Naive B cell (primary cell): ENCODE measurements at regions not wholly inside any gene's neighbourhood (a gene's known extent, or its start where the extent isn't known, plus 50 kb on each side); places are given as distances from the start of the nearest gene placed in this dataset.
A peak's percentile ranks its signal among the peaks of the same experiment; 100 is the strongest.
"Not testable (repeated sequence)": the region's sequence is repeated elsewhere in the genome, so short reads cannot be mapped to it uniquely, and the experiment has no call there.

Experiments
- ATAC-seq, 2 donors: fragments of 150-1000 bp; cut with Tn5 transposase; 2 replicates each; pipeline ENCODE4 v1.10.0; 2021; ENCODE audit warnings: low read depth in 2 of 2, mild to moderate bottlenecking in 2 of 2, moderate library complexity in 2 of 2
- DNase-seq: peaks from one replicate; pipeline ENCODE4 v3.0.0; 2022
- H3K27ac Mint-ChIP-seq, 6 donors: one replicate each; pipeline ENCODE4 v1.8.0; 2020 to 2022; ENCODE audit warnings: mild to moderate bottlenecking in 6 of 6, mixed read lengths in 6 of 6, moderate library complexity in 5 of 6, inconsistent platforms in 2 of 6
- H3K27me3 Mint-ChIP-seq, 3 donors: one replicate each; pipeline ENCODE4 v1.8.0; 2021 to 2022; ENCODE audit warnings: mixed read lengths in 3 of 3, mild to moderate bottlenecking in 1 of 3
- H3K36me3 Mint-ChIP-seq, 2 donors: one replicate each; pipeline ENCODE4 v1.8.0; 2020 to 2022; ENCODE audit warnings: mixed read lengths in 2 of 2, inconsistent platforms in 1 of 2, mild to moderate bottlenecking in 1 of 2
- H3K4me1 Mint-ChIP-seq, 3 donors: one replicate each; pipeline ENCODE4 v1.8.0; 2020 to 2022; ENCODE audit warnings: mixed read lengths in 3 of 3, inconsistent platforms in 1 of 3, mild to moderate bottlenecking in 1 of 3, moderate library complexity in 1 of 3
- H3K4me3 Mint-ChIP-seq, 8 donors: one replicate each; pipeline ENCODE4 v1.8.0; 2020 to 2022; ENCODE audit warnings: mild to moderate bottlenecking in 8 of 8, mixed read lengths in 8 of 8, moderate library complexity in 8 of 8, inconsistent platforms in 2 of 8
- H3K9me3 Mint-ChIP-seq, 7 donors: one replicate each; pipeline ENCODE4 v1.8.0; 2020 to 2022; ENCODE audit warnings: mixed read lengths in 7 of 7, mild to moderate bottlenecking in 5 of 7, inconsistent platforms in 2 of 7, moderate library complexity in 1 of 7

GRCh38 chr2:49693961-49694360, 539.6 kb upstream of the FSHR start:
- DNase-seq: no peak
- H3K27ac Mint-ChIP-seq: peak overlapping the region in 1 of 6 donors; percentile 15
- H3K4me1 Mint-ChIP-seq: no peaks in the 10 kb centered on the region
- H3K4me3 Mint-ChIP-seq: no peak overlapping the region
- ATAC-seq: no peak
- H3K27me3 Mint-ChIP-seq: no peaks in the 10 kb centered on the region
- H3K9me3 Mint-ChIP-seq: peaks cover 0 to 7% (median 5%) of the 10 kb centered on the region in 7 donors
- no peaks in the 10 kb centered on the region for H3K36me3 Mint-ChIP-seq

GRCh38 chr2:49692022-49692421, 537.7 kb upstream of the FSHR start:
- H3K27me3 Mint-ChIP-seq, H3K36me3 Mint-ChIP-seq, H3K4me3 Mint-ChIP-seq, H3K27ac Mint-ChIP-seq, H3K4me1 Mint-ChIP-seq, DNase-seq, ATAC-seq, H3K9me3 Mint-ChIP-seq: not testable (repeated sequence)

DNA sequence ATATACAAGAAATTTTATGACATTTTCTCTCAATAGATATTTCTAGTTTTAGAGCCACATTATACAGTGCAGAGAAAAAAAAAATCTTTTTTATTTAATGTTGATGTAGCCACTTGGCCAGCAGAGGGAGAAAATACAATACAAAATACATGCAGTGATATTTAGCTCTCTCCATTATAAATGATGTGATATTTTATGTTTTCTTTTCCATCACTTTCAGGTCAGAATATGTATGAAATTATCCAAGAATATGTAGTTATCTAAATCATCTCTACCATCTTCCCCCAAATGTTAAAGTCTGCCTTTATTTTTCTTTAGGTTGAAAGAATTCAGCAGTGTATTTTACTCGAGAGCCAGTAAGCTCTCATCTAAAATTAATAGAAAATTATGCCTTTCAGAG, 533.6 kb upstream of the FSHR start:
- H3K4me3 Mint-ChIP-seq: no peak overlapping the region
- no peak for ATAC-seq

DNA sequence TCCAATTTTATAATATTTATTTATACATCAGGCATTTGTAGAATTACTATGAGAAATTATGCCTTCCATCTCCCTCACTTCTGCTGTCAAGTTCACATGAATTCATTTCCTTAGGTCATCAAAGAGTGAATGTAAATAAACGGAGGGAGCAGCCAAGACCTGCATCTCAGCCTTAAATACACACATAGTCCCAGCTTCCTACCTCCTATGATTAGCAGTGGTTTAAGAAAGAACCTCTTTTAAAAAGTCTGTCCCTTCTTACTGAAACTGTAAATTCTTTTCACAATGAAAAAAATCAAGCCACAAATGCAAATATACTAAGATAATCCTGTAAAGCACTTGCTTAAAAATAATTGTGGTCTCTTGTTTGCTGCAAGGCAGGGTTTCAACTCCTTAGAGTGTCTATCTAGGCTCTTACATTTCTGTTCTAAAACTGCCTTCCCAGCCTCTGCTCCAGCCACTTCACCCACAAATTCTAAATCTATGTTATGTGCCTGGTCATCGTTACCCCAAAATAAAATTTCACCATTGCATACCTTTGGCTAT, 532.7 kb upstream of the FSHR start:
- DNase-seq (no peak), ATAC-seq (no peak)
- Mint-ChIP-seq H3K27ac (no peak overlapping the region), H3K4me3 (no peak overlapping the region), H3K36me3 (no peaks in the 10 kb centered on the region), H3K9me3 (peaks cover 0 to 4% (median 0%) of the 10 kb centered on the region in 7 donors), H3K4me1 (no peaks in the 10 kb centered on the region), H3K27me3 (no peaks in the 10 kb centered on the region)

More for the DNA sequence above, 533.6 kb upstream of the FSHR start:
- no peaks in the 10 kb centered on the region for H3K27me3 Mint-ChIP-seq
- H3K9me3 Mint-ChIP-seq: peaks cover 1 to 8% (median 5%) of the 10 kb centered on the region in 7 donors
- no peaks in the 10 kb centered on the region for H3K4me1 Mint-ChIP-seq
- no peaks in the 10 kb centered on the region for H3K36me3 Mint-ChIP-seq
- no peak for DNase-seq
- no peak overlapping the region for H3K27ac Mint-ChIP-seq

DNA sequence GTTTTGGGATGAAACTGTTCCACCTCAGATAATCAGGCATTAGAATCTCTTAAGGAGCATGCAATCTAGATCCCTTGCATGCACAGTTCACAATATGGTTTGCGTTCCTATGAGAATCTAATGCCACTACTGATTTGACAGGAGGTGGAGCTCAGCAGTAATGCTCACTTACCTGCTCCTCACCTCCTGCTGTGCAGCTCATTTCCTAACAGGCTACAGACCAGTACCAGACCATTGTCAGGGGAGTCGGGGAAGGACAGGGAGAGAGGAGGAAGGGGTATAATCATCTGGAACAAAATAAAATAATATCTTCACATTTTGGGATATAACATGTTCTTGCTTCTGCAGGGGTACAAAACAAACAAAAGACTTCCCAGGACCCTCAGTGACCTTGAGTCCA, 532.0 kb upstream of the FSHR start:
- no peaks in the 10 kb centered on the region for H3K27me3 Mint-ChIP-seq
- H3K4me1 Mint-ChIP-seq: no peaks in the 10 kb centered on the region
- DNase-seq: no peak
- H3K27ac Mint-ChIP-seq: no peak overlapping the region
- no peak overlapping the region for H3K4me3 Mint-ChIP-seq
- ATAC-seq: no peak
- no peaks in the 10 kb centered on the region for H3K36me3 Mint-ChIP-seq
- H3K9me3 Mint-ChIP-seq: peaks cover 0 to 2% (median 0%) of the 10 kb centered on the region in 7 donors

- no peaks in the 10 kb centered on the region for H3K4me1 Mint-ChIP-seq
- no peak for ATAC-seq
- H3K27ac Mint-ChIP-seq: no peak overlapping the region
- DNase-seq: no peak
- peaks cover 0 to 2% (median 0%) of the 10 kb centered on the region in 7 donors for H3K9me3 Mint-ChIP-seq
- H3K27me3 Mint-ChIP-seq: no peaks in the 10 kb centered on the region
- no peaks in the 10 kb centered on the region for H3K36me3 Mint-ChIP-seq
- H3K4me3 Mint-ChIP-seq: no peak overlapping the region
Observed at GRCh38 chr2:49677227-49677626, 522.9 kb upstream of the FSHR start.

DNA sequence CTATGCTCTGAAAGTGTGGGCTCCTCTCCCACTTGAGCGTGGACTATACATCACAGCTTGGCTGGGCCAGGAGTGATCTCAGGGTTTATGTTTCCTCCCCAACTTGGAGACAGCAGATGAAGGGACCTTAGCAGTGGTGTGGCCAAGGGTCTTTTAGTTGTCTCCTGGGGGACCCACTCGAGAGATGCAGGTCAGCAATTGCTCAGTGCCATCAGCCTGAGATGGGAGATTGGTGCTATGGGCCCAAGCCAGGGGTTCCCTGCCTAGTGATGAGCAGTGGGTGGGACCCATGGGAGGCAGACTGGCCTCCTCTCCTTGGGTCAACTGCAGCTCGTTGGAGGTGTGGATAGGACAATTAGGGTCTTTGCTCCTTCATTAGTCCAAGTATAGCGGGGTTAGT, 510.5 kb upstream of the FSHR start:
- no peaks in the 10 kb centered on the region for H3K36me3 Mint-ChIP-seq
- ATAC-seq (no peak), DNase-seq (no peak)
- peaks cover 0 to 10% (median 6%) of the 10 kb centered on the region in 7 donors for H3K9me3 Mint-ChIP-seq
- H3K4me1 Mint-ChIP-seq: no peaks in the 10 kb centered on the region
- no peak overlapping the region for H3K4me3 Mint-ChIP-seq
- H3K27me3 Mint-ChIP-seq: no peaks in the 10 kb centered on the region
- H3K27ac Mint-ChIP-seq: no peak overlapping the region

GRCh38 chr2:49661809-49662208, 507.5 kb upstream of the FSHR start:
- H3K9me3 Mint-ChIP-seq: peaks cover 0 to 12% (median 3%) of the 10 kb centered on the region in 7 donors
- H3K36me3 Mint-ChIP-seq: no peaks in the 10 kb centered on the region
- ATAC-seq (no peak), DNase-seq (no peak)
- no peak overlapping the region for H3K27ac Mint-ChIP-seq
- H3K27me3 Mint-ChIP-seq: no peaks in the 10 kb centered on the region
- H3K4me3 Mint-ChIP-seq: no peak overlapping the region
- no peaks in the 10 kb centered on the region for H3K4me1 Mint-ChIP-seq

- Mint-ChIP-seq H3K4me1 (no peaks in the 10 kb centered on the region), H3K27me3 (no peaks in the 10 kb centered on the region), H3K27ac (no peak overlapping the region), H3K4me3 (no peak overlapping the region), H3K36me3 (no peaks in the 10 kb centered on the region), H3K9me3 (peaks cover 0 to 7% (median 1%) of the 10 kb centered on the region in 7 donors)
- DNase-seq (no peak), ATAC-seq (no peak)
Observed at GRCh38 chr2:49656853-49657252, 502.5 kb upstream of the FSHR start.

DNA sequence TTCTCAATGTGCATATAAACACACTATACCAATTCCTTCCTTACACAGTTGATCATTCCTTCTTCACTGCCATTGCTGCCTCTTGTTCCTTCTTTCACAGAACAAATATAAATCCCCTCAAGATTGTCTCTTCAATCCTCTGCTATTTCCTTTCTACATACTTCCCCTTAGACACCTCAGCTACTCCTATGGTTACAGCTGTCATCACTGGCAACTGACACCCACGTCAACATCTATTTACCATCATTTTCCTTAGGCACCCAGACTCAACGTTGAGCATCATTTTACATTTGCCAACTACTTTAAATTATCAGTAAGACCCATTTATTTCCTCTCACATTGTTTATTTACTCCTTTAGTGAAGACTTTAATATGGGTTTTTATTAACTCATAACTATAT, 488.8 kb upstream of the FSHR start:
- no peak overlapping the region for H3K4me3 Mint-ChIP-seq

DNA sequence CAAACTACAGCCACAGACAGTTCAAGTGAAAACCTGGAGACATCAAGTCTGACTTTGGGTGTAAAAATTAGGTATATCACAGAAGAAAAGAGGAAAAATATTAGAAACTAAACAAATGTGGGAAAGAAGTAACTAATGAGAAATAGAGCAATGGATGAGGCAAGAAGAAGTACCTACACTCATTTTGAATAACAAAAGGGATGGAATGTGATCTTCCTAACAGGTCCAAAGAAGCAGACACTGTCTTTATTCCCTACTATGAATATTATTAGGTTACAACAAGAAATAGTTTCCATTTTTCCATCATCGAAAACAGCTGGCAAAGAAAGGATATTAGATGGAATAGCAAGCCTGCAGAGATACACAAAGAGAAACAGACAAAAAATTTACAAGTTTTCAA, 486.3 kb upstream of the FSHR start:
- H3K4me1 Mint-ChIP-seq: no peaks in the 10 kb centered on the region
- no peak overlapping the region for H3K27ac Mint-ChIP-seq
- H3K9me3 Mint-ChIP-seq: peaks cover 0 to 5% (median 4%) of the 10 kb centered on the region in 7 donors
- H3K36me3 Mint-ChIP-seq: no peaks in the 10 kb centered on the region
- H3K27me3 Mint-ChIP-seq: peaks cover 0 to 4% (median 0%) of the 10 kb centered on the region in 3 donors
- ATAC-seq: no peak
- no peak overlapping the region for H3K4me3 Mint-ChIP-seq
- DNase-seq: no peak

More for the DNA sequence above, 488.8 kb upstream of the FSHR start:
- Mint-ChIP-seq H3K4me1 (no peaks in the 10 kb centered on the region), H3K36me3 (peaks cover 0 to 4% of the 10 kb centered on the region in 2 donors), H3K27ac (no peak overlapping the region), H3K27me3 (no peaks in the 10 kb centered on the region), H3K9me3 (peaks cover 3 to 22% (median 6%) of the 10 kb centered on the region in 7 donors)
- DNase-seq (no peak), ATAC-seq (no peak)

DNA sequence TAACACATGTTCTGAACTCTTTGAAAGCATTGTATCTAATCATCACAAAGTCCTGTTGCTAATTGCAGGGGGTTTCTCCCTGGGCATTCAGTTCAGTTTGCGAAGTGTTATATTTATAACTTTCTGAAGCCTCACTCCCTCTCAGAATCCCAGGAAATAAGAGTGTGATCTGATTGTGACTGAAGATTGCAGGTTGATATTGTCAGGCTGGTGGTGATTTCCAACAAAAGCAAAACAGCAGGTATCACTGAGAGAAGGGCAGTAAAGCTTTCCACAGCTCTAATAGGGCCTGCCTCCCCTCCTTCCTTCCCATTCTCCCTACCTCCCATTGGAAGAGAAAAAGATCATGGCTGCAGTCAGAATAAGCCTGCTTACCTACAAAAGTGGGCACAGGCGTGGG, 466.7 kb upstream of the FSHR start:
- no peaks in the 10 kb centered on the region for H3K36me3 Mint-ChIP-seq
- no peaks in the 10 kb centered on the region for H3K9me3 Mint-ChIP-seq
- ATAC-seq (no peak), DNase-seq (no peak)
- no peak overlapping the region for H3K4me3 Mint-ChIP-seq
- no peaks in the 10 kb centered on the region for H3K4me1 Mint-ChIP-seq
- H3K27ac Mint-ChIP-seq: no peak overlapping the region
- no peaks in the 10 kb centered on the region for H3K27me3 Mint-ChIP-seq

DNA sequence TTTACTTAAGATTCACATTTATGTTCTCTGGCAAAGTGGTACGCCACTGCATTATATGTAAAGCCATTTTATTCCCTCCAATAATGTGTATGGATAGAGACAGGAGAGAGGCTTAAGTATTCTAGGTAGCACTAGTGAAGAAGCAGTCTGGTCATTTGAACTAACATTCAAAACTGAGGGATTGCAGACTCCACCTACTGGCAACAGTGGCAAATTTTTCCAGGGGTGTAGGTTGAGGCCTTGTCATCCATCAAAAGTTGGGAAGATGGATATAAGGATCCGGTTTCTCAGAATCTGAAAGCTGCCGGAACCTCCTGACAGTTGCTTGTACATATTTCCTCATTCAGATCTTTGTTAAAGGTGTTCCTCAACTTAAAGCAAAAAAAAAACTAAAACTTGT, 465.5 kb upstream of the FSHR start:
- no peak for DNase-seq
- Mint-ChIP-seq H3K4me1 (no peaks in the 10 kb centered on the region), H3K27ac (no peak overlapping the region), H3K4me3 (no peak overlapping the region), H3K9me3 (peaks cover 0 to under 1% (median 0%) of the 10 kb centered on the region in 7 donors), H3K36me3 (no peaks in the 10 kb centered on the region), H3K27me3 (no peaks in the 10 kb centered on the region)
- no peak for ATAC-seq

DNA sequence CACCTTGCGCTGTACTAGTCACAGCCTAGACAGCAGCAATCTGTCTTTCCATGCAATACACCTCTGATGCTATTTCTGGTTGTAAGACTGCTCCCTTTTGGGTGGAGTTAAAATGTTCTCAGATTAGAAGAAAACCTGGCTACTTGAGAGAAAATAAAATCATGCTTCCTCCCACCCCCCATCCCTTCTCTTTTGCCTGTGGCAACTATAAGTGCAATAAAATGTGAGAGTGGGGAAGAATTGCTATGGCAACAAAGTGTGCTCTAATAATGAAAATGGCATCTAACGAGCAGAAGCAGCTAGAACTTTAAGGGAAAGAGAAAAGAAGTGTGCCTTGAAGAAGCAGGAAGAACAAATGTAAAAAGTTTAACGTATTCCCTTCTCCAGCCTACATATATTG, 464.2 kb upstream of the FSHR start:
- DNase-seq (no peak), ATAC-seq (no peak)
- Mint-ChIP-seq H3K36me3 (no peaks in the 10 kb centered on the region), H3K4me1 (no peaks in the 10 kb centered on the region), H3K27ac (no peak overlapping the region), H3K27me3 (peaks cover 0 to 5% (median 0%) of the 10 kb centered on the region in 3 donors), H3K4me3 (no peak overlapping the region), H3K9me3 (peaks cover 0 to 7% (median 0%) of the 10 kb centered on the region in 7 donors)

DNA sequence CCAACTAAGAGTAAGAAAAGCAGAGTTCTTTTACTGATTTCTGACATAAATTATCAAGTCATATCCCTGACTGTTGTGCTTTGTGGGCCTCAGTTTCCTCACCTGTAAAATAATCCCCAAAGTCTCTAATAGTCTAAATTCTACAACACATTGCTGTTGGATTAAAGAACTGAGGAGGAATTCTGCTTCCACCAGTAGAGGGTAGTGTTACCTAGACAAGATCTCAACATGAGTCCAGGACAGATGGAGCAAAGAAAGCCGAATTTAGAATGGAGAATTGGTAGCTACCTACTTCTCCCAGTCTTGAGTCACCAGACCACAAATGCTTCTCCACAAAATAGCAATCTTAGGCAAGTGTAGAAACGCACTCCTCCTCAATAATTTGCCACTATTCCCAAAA, 462.5 kb upstream of the FSHR start:
- no peak overlapping the region for H3K27ac Mint-ChIP-seq
- H3K4me3 Mint-ChIP-seq: no peak overlapping the region
- H3K36me3 Mint-ChIP-seq: no peaks in the 10 kb centered on the region
- no peak for DNase-seq
- peaks cover 0 to 5% (median 0%) of the 10 kb centered on the region in 3 donors for H3K27me3 Mint-ChIP-seq
- peaks cover 0 to 7% (median 0%) of the 10 kb centered on the region in 7 donors for H3K9me3 Mint-ChIP-seq
- no peak for ATAC-seq
- H3K4me1 Mint-ChIP-seq: no peaks in the 10 kb centered on the region
